Brain microvascular endothelial cell (primary cell): ENCODE measurements at regions not wholly inside any gene's neighbourhood (a gene's known extent, or its start where the extent isn't known, plus 50 kb on each side); places are given as distances from the start of the nearest gene placed in this dataset.

Experiments used
- DNase-seq: peaks from one replicate; pipeline ENCODE4 v3.0.0-alpha.2; 2020
- H3K27ac ChIP-seq: fragments of 250-450 bp; sonication (Bioruptor Pico); 2 replicates; pipeline ENCODE4 v1.5.1; 2020; ENCODE audit warnings: mild to moderate bottlenecking, moderate library complexity
- H3K27me3 ChIP-seq: fragments of 250-450 bp; sonication (Bioruptor Pico); replicated peaks from 2 replicates; pipeline ENCODE4 v1.5.1; 2020; ENCODE audit warnings: mild to moderate bottlenecking
- H3K36me3 ChIP-seq: fragments of 250-450 bp; sonication (Bioruptor Pico); replicated peaks from 2 replicates; pipeline ENCODE4 v1.5.1; 2020; ENCODE audit warnings: mild to moderate bottlenecking
- H3K4me3 ChIP-seq: 2 replicates; pipeline ENCODE4 v1.5.1; 2011; ENCODE audit warnings: low read depth, mild to moderate bottlenecking, control low read depth, low read length, moderate library complexity
- in situ Hi-C: cut with HindIII; loops from 2 replicates; pipeline ENCODE4 v1.10.0; 2017; ENCODE audit warnings: low sequenced_read_pairs, low pct_ligation_motif_present
- TF ChIP-seq, protein P1 (sequence below): IDR thresholded peaks from 2 replicates; pipeline ENCODE4 v1.5.1; 2011; ENCODE audit warnings: low read depth, mild to moderate bottlenecking, moderate library complexity, low read length, control low read depth, inconsistent platforms; ENCODE audit errors: missing control alignments

DNA sequence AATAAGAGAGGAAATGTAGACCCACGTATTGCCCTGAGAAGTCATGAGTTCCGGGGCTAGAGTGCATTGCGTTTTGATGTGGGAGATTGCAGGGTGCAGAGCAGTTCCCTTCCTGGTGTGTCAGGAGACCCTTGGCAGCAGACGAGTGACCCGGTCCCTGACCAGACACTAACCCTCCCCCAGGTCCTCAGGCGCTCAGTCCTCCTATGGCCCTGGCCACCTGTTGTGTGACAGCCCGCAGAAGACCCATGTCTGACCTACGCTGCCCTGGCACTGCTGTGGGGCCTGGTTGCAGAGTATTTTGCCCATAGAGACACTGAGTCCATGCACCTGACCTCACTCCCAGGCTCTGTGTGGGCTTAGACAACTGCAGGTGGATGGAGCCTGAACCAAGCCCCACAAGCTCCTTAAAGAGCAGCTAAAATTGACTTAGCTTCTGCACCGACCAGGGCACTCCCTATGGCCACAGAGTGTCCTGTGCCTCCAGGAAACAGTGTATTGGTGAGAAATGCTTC lies 833.8 kb downstream of the TBC1D22A start:
- Histone ChIP-seq H3K27me3 (no peaks in the 10 kb centered on the region), H3K27ac (no peak overlapping the region), H3K4me3 (no peak overlapping the region), H3K36me3 (no peaks in the 10 kb centered on the region)
- TF ChIP-seq, protein P1, sequence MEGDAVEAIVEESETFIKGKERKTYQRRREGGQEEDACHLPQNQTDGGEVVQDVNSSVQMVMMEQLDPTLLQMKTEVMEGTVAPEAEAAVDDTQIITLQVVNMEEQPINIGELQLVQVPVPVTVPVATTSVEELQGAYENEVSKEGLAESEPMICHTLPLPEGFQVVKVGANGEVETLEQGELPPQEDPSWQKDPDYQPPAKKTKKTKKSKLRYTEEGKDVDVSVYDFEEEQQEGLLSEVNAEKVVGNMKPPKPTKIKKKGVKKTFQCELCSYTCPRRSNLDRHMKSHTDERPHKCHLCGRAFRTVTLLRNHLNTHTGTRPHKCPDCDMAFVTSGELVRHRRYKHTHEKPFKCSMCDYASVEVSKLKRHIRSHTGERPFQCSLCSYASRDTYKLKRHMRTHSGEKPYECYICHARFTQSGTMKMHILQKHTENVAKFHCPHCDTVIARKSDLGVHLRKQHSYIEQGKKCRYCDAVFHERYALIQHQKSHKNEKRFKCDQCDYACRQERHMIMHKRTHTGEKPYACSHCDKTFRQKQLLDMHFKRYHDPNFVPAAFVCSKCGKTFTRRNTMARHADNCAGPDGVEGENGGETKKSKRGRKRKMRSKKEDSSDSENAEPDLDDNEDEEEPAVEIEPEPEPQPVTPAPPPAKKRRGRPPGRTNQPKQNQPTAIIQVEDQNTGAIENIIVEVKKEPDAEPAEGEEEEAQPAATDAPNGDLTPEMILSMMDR, result no peak
- in situ Hi-C loops, result no loop called here
- no peak for DNase-seq

DNA sequence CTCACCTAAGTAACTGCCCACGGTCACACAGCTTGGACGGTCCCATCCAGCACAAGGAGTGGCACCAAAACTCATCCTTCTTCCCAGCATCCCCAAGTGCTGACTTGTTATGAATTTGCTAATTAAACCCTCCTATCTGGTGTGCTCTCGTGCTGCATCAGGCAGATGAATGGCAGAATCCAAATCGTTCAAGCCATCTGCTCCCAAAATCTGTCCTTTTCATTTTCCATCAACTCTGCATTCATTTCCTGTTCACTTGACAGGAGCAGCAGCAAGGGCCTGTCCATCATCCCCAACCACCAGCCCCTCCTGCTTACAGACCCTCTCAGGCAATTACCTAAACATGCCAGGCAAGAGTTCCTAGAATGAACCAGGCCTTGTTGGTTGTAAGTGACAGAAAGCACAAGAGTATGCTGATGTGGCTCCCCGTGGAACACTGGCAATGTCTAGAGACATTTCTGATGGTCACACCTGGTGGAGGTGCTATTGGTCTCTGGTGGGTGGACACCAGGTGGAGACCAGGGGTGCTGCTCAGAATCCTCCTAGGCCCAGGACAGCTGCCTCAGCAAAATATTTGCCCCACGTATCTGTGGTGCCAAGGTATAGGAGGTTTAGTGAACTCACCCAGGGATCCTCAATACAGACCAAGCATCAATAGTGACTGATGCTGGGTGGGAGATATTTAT lies 832.5 kb downstream of the TBC1D22A start:
- TF ChIP-seq, protein P1, result no peak
- Histone ChIP-seq H3K36me3 (no peaks in the 10 kb centered on the region), H3K27me3 (no peaks in the 10 kb centered on the region), H3K4me3 (no peak overlapping the region), H3K27ac (no peak overlapping the region)
- in situ Hi-C loops, result no loop called here
- DNase-seq, result no peak

DNA sequence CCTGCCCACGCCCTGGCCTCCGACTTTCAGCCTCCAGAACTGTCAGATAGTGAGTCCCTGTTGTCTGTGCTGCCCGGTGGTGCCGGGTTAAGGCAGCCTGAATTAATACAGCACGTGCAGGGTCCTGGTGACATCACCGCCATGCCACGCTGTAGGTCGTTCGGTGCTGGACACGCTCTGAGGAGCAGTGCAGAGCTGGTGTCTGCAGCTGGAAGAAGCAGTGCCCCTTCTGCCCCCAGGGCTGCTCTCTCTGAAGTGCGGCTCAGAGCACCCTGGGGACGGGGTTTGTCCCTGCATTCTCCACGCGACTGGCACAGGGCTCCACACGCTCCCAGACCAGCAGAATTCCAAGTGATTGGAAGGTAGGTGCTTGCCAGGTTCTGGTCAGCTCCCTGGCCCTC lies 831.5 kb downstream of the TBC1D22A start:
- TF ChIP-seq, protein P1, result no peak
- no peaks in the 10 kb centered on the region for H3K27me3 ChIP-seq
- no peaks in the 10 kb centered on the region for H3K36me3 ChIP-seq
- no peak overlapping the region for H3K27ac ChIP-seq
- no peak overlapping the region for H3K4me3 ChIP-seq
- in situ Hi-C loops, result no loop called here
- no peak for DNase-seq

DNA sequence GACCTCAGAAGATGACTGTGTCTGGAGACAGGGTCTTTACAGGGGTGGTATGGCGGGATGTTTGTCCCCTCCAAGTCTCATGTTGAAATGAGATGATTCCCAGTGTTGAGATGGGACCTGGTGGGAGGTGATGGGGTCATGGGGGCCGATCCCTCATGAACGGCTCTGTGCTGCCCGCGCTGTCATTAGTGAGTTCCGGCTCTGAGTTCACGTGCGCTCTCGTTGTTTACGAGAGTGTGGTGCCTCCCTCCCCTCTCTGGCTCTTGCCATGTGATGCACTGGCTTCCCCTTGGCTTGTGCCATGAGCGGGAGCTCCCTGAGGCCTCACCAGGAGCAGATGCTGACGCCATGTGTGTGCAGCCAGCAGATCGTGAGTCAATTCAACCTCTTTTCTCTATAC lies 830.8 kb downstream of the TBC1D22A start:
- H3K27ac ChIP-seq, result no peak overlapping the region
- in situ Hi-C loops, result no loop called here
- no peak for DNase-seq
- no peaks in the 10 kb centered on the region for H3K36me3 ChIP-seq
- TF ChIP-seq, protein P1, result no peak
- H3K4me3 ChIP-seq, result no peak overlapping the region
- no peaks in the 10 kb centered on the region for H3K27me3 ChIP-seq

DNA sequence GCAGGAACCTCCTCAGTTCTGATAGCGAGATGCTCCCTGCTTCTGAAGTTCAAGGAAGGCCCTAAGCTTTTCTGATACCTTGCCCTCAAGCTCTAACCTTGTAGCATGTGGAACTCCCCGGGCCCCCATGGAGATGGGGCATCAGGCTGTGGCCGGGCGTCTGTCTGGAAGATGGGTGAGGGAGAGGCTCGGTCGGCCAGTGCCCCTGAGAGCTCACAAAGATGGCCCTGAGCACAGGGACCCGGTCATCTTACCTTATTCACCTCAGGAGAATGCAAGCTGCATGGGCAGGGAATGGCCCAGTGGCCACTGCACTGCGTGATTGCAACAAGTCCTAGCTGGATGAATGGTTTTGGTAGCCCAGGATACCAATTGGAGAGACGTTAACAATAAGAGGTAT lies 830.3 kb downstream of the TBC1D22A start:
- no peak for DNase-seq
- in situ Hi-C loops, result no loop called here
- Histone ChIP-seq H3K36me3 (no peaks in the 10 kb centered on the region), H3K27me3 (no peaks in the 10 kb centered on the region), H3K27ac (no peak overlapping the region), H3K4me3 (no peak overlapping the region)
- TF ChIP-seq, protein P1, result no peak

DNA sequence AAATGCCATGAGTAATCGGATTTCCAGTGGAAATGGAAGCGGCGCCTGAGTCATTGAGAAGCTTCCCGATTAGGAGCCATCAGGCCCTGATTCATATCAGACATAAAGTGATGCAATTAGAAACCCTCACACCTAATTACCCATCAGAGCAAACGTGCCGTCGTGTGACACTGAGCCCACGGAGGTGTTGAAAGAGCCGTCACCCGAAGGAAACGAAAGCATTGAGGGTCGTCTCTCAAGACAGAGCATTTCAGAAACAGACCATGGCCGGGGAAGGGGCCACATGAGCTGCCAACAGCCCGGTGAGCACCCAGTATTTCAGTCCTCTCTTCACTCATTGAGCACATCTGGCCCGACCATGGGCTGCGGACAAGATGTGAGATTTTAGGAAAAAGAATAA lies 829.3 kb downstream of the TBC1D22A start:
- Histone ChIP-seq H3K27me3 (no peaks in the 10 kb centered on the region), H3K36me3 (no peaks in the 10 kb centered on the region), H3K4me3 (no peak overlapping the region), H3K27ac (no peak overlapping the region)
- in situ Hi-C loops, result no loop called here
- no peak for DNase-seq
- TF ChIP-seq, protein P1, result no peak
